GM12874 (cell line): ENCODE measurements at regions not wholly inside any gene's neighbourhood (a gene's known extent, or its start where the extent isn't known, plus 50 kb on each side); places are given as distances from the start of the nearest gene placed in this dataset.

ENCODE experiments used
- TF ChIP-seq, protein P1 (sequence below): IDR thresholded peaks from 2 replicates; pipeline ENCODE4 v1.5.1; 2011; ENCODE audit warnings: low read depth, mild to moderate bottlenecking, control low read depth, low read length, moderate library complexity; ENCODE audit not compliant: insufficient read depth

DNA sequence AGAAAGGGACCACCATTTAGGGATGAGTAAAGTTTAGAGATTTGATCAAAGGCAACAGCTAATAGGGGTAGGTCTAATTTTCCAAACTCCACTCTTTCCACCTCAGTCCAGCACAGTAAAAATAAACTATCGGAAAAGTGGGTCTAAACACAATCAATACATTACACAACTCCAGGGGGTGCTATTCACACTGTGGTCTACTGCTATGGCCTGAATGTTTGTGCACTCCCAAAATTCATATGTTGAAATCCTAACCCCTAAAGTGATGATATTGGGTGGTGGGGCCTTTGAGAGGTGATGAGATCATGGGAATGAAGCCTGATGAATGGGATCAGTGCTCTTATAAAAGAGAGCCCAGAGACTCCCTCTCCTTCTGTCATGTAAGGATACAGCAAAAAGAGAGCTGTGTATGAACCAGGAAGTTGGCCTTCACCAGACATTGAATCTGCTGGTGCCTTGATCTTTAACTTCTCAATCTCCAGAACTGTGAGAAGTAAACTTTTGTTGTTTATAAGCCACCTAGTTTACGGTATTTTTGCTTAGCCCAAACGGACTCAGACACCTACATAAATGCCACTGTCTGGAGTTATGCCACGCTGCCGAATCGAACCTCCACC, 193.9 kb downstream of the OMA1 start:
- TF ChIP-seq, protein P1, sequence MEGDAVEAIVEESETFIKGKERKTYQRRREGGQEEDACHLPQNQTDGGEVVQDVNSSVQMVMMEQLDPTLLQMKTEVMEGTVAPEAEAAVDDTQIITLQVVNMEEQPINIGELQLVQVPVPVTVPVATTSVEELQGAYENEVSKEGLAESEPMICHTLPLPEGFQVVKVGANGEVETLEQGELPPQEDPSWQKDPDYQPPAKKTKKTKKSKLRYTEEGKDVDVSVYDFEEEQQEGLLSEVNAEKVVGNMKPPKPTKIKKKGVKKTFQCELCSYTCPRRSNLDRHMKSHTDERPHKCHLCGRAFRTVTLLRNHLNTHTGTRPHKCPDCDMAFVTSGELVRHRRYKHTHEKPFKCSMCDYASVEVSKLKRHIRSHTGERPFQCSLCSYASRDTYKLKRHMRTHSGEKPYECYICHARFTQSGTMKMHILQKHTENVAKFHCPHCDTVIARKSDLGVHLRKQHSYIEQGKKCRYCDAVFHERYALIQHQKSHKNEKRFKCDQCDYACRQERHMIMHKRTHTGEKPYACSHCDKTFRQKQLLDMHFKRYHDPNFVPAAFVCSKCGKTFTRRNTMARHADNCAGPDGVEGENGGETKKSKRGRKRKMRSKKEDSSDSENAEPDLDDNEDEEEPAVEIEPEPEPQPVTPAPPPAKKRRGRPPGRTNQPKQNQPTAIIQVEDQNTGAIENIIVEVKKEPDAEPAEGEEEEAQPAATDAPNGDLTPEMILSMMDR, result no peak

GRCh38 chr1:58346036-58346355, 200.5 kb downstream of the OMA1 start:
- TF ChIP-seq, protein P1, result no peak

- TF ChIP-seq, protein P1, result no peak
Observed at GRCh38 chr1:58345215-58346035, 201.1 kb downstream of the OMA1 start.

DNA sequence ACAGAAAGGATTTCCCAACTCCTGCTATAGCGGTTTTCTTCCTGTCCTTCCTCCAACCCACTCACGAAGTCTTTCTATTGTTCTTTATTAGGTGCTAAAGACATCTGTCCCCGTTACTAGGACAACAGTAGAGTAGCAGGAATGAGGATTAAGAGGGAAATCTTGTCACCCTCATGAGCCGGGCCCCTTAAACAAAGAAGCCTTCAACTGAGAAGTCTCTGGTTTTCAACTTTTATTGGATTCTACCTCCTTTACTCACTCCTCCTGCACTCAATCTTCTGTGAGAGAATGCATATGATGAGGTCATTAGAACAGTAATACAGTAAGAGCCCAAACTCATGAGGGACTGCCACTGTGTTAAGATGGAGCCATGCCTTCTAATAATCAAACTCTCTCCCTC, 206.3 kb downstream of the OMA1 start:
- TF ChIP-seq, protein P1, result no peak

- TF ChIP-seq, protein P1, result no peak
Observed at GRCh38 chr1:58338081-58338480, 208.4 kb downstream of the OMA1 start.

GRCh38 chr1:58333511-58333910, 213.0 kb downstream of the OMA1 start:
- TF ChIP-seq, protein P1, result no peak

DNA sequence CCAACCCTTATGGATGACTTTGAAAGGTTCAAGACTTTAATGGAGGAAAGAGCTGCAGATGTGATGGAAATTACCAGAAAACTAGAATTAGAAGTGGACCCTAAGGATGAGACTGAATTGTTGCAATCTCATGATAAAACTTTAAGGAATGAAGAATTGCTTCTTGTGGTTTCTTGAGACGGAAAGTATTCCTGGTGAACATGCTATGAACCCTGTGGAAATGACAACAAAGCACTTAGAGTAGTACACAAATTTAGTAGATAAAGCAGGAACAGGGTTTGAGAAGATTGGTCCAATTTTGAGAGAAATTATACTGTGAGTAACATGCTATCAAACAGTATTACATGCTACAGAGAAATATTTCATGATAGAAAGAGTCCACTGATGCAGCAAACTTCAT, 215.4 kb downstream of the OMA1 start:
- TF ChIP-seq, protein P1, result no peak
